Activated T-cell treated with anti-CD3 and anti-CD28 coated beads for 48 hours (primary cell): ENCODE measurements at regions not wholly inside any gene's neighbourhood (a gene's known extent, or its start where the extent isn't known, plus 50 kb on each side); places are given as distances from the start of the nearest gene placed in this dataset.

Source experiments
- DNase-seq: peaks from one replicate; pipeline ENCODE4 v3.0.0-alpha.2; 2020; ENCODE audit warnings: low read depth

DNA sequence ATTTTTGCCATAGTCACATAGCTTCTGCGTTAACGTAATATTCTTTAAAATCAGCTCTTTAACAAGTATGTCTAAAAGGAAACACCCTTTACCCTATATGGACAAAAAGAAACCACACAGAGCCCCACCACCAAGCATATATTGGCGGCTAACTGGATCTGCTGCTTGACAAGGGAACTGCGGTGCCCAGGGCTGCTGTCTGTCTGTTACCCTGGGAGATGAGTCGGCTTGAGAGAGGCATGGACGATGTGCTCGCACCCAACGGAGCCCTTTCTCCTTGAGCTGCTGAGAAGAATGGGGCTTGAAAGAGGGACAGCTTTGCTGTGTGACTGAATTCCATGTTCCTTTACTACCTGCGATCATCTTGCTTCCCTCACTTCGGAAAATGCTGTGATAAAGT, 158.6 kb upstream of the SHB start:
- no peak for DNase-seq

DNA sequence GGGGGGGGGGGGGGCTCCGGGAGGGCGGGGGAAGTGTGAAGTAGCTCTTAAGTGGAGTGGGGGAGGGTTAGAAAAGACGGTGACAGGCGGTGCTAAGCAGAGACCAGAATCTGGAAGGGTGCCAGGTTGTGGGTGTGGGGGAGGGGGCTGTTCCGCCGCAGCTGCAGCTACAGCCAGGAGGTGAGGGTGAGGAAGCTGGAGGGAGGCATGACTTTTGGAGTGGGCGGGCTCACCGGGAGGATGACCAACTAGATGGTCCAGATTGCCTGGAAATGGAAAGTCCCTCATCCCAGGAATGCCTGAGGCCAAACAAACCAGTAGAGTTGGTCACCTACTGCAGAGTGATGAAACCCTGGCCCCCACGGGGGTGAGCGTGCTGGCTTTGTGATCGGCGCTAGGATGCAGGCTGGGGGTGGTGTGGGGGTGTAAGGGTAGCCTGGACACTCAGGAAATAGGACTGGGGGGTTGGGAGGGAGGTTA, 158.1 kb upstream of the SHB start:
- DNase-seq, result peak; percentile 42

DNA sequence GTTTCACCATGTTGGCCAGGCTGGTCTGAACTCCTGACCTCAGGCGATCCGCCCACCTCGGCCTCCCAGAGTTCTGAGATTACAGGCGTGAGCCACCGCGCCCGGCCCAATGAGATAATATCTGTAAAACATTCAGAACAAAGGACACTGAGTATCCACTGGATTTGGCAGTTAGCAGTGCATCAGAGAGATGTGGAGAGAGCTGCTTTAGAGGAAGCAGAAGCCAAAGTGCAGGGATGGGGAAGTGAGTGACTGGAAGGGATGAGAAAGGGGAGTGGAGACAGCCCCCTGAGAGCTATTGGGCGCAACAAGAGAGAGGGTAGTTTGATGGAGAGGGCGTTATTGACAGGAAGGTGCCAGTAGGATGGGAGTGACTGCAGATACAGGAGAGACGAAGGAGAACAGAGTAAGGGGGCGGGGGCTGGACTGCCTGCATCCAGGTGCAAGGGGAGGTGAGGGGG, 157.5 kb upstream of the SHB start:
- no peak for DNase-seq

DNA sequence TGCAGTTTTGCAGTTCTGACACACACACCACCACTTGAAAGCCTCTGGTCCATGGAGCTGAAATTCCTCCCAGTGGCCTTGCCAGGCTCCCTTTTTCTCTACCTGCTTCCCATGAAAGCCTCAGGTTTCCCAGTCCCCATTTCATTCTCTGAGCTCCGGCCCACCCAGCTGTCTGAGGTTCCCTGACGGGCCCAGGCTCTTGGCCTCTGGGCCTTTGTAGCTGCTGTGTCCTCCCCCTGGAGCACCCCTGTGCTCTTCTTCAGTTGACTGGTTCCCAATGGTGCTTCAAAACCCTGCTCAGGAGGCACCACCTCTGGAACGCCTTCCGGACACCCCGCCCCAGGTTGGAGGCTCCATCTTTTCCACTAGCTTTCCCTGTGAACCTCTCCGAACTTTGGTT, 155.9 kb upstream of the SHB start:
- DNase-seq, result no peak

DNA sequence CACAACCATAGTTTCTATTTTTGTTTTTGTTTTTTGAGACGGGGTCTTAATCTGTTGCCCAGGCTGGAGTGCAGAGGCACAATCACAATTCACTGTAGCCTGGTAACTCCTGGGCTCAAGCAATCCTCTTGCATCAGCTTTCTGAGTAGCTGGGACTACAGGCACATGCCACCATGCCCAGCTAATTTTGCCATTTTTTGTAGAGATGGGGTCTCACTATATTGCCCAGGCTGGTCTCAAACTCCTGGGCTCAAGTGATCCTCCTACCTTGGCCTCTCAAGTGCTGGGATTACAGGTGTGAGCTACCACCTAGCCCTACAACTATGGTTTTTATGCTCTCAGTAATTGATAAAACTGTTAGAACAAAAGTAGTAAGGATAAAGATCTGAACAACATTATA, 147.5 kb upstream of the SHB start:
- DNase-seq, result no peak

DNA sequence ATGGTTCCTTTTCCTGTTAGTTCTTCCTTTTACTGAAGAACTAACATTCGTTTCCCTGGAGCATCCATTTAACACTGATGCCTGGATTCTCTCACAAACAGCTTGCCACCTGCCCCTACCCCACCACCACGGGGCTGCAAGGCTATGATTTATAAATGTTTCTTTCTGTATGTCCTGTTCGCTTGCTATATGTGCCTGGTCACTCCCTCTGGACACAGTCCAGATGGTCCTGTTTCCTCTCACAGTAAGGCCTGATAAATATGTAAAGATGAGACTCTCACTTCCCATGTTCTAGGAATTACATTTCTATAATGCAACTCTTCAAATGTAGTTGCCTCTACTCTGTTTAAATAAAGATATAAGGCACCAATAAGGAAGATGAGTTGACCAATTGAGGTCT, 146.4 kb upstream of the SHB start:
- DNase-seq, result no peak

DNA sequence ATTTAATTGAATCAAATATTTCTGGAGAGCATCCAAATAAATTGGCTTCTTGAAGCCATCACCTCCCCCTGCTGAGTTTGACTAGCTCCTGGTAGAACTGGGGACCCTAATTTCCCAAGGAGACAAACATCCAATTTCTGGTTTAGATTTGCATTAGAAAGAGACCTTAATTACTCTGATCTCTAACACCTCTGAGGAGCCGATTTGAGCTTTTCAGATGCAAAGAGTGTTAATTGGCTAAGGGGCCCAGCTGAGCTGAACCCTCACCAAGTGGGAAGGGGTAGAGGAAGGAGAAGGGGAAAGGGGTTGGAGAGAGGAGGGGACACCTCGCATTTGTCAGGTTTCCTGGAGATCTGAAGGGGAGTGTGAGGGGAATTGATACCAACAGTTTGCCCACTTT, 145.4 kb upstream of the SHB start:
- DNase-seq, result no peak

DNA sequence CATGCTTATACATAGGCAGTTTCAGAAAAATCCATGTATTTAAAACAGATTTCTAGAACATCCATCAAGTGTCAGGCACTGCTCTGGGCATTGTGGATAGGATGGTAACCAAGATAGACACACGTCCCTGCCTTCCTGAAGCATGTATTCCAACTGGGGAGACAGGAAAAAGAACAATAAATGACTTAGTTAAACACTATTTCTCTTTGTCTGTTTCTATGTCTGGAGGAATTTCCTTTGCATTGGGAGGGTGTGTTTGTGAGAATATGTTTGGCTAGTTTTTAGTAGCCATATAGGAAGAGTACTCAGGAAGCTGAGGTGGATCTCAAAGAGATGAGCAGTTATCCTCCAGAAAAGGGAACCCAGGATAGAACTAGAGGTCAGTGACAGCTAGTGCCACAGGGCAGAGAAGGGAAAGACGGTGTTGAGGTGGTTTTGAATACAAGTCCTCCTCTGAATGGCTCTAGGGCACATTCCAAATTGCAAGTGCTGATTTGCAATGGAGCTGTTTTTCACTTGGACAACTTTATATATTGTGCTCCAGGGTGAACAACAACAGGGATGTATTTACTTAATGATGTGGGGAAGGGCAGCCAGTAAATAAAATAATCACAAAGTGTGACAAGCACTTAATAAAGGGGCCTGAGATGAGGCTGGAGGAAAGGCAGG, 144.7 kb upstream of the SHB start:
- DNase-seq, result no peak

DNA sequence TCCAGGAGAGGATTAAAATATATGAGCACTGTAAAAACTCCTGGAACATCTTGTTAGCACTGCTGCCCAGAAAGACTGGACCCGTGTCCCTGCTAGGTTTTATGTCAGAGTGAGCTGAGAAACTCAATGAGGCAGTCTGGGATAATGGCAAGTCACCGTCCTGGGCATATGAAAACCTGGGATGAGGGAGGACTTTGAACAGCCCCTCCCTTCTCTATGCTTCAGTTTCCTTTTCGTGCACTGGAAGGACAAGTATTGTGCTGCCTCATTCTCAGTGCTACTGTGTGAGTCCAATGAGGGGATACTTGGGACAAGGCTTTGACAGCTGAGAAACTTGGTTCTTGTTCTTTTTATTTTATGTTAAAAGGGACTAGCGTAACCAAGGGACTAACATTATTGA, 143.0 kb upstream of the SHB start:
- DNase-seq, result no peak

DNA sequence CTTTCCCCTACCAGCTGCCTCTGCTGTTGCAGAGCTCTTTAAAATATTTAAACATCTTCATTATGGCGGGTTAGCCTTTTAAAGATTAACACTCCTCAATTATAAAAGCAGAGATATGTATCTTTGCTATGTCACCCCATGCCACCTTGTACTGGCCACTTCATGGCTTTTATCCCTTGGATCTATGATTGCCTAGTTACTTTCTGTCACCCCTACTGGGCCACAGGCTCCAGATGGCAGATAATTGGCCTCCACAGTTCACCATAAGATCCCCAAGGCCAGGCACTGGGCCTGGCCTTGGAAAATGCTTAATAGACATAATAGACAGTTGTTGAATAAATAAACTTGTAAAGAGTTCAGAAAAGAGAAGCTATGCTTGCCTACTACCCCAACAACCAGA, 142.0 kb upstream of the SHB start:
- no peak for DNase-seq

DNA sequence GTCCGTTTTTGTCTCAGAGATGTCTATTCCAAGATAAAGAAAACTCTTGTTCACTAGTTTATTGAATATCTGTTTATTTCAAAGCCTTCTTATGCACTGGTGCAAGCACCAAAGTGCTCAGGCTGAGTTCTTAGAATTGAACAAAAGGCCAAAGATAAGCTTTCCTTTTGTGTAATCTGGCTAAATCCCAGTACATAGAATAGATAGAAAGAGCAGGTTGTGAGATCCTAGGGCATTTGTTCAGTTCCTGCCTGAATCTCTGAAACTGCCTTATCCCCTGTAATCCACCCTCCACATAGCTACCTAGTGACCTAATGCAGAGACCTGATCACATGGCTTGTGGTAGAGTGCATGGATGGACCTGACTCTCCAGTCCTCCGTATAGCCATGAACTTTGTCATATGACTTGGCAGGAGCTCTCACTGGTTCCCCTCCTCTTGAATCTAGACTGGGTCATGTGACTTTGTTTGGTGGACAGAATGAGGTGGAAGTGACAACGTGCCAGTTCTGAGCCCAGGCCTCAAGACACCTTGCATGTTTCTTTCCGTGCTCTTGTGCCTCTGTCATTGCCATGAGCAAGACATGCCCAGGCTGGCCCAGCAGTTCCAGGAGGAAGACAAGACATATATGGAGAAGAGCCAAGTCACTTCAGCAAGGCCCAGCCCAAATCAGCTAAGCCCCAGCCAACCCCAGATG, 139.3 kb upstream of the SHB start:
- DNase-seq, result no peak

DNA sequence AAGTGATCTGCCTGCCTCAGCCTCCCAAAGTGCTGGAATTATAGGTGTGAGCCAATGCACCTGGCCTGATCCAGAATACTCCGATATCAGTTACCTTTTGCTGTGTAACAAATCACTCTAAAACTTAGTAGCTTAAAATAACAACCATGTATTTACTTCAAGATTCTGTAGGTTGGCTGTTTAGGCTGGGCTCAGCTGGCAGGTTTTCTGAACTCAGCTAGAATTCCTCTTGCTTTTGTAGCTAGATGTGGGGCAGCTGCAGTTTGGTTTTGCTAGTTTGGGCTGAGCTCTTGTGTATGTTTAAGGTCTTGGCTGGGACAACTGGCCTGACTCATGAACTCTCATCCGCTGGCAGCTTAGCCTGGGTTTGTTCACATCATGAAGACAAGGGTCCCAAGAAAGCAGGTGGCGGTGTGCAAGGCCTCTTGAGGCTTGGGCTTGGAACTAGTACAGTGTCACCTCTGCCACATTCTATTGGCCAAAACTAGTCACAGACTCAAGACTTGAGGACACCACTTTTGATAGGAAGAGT, 138.3 kb upstream of the SHB start:
- DNase-seq, result no peak

DNA sequence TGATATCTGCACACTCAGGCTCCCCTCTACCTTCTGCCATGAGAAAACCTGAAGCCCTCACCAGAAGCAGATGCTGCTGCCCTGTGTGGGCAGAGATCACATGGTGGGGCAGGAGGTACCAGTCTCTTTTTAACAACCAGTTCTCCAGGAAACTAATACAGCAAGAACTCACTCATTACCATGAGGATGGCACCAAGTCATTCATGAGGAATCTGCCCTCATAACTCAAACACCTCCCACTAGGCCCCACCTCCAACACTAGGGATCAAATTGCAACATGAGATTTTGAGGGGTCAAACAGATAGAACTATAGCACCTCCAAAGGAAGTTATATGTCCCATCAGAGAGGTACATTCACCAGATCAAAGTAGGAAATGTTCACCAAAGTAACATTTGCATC, 136.3 kb upstream of the SHB start:
- DNase-seq, result no peak

DNA sequence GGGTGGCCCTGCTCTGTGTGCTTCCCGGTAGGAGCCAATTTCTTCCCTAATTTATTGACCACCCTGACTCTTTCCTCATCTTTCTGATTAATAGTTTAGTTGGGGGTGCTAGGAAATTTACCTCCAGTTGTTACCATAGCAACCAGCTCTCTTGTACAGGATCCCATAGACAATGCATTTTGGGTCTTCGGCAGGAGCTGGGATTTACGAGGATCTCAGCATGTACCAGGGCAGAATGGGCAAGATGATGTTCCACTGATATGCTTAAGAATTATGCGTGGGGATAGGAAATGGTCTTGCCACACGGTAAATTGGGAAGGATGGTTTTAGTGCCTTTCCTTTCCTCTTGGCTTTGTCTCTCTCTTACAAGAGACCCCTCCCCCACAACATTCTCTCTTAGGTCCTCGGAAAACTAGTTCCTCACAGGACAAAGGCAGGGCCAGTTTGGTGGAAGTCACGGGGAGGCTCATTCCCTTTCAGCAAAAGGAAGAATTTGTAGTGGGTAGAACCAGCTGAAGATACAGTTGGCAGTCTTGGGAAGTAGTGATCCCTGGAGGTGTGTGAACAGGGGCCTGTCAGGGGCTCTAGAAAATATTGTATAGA, 133.4 kb upstream of the SHB start:
- no peak for DNase-seq

DNA sequence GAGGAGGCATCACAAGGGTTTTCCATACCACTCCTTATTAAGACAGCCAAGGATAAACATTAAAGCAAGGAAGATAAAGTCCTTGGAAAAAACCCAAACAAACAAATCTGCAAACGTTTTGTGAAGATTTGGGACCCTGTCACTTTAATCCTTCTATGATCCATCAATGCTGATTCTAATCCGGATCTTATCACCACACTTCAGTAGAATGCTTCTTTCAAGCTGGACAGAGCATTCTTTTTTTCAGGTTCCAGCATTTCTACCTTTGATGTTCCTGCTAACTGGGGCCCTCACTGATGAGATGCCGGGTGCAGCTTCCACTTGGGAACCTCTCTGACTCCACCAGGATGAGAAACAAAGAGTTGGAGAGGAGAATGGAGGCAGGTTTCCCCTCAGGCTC, 132.8 kb upstream of the SHB start:
- no peak for DNase-seq

DNA sequence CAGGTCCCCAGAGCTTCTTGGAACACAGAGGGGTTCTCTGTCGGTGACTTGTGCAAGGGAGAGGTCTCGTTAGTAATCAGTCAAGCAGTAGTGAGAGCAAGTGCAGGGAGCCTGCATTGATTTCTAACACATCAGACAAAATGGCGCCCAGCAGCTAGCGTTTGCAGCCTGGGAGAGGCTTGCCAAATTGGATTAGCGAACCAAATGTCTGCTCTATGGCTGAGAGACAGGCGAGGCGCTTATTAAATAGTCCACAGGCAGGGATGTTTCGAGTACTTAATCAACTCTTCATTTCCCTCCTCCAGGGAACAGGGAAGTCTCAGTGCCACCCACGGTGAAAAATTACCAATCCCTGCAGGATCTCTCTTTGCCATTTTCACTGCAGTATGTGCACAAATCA, 131.4 kb upstream of the SHB start:
- DNase-seq, result no peak

DNA sequence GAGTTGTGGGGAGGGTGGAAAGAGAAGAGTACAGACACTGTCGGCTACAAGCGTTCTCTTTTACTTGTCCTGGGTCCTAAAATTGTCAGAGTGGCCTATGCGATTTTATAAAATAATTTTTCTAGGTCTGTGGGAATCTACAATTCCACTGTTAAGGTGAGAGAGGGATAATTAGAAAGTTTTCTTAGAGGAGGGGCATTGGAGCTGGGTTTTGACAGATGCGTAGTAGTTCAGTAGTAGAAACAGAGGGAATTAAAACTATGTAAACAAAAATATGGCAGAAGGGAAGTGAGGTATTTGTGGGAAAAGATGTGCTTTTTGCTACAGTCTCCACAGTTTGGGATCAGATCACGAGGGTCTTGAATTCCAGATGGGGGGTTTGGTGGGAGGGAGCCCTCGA, 129.1 kb upstream of the SHB start:
- DNase-seq, result no peak

DNA sequence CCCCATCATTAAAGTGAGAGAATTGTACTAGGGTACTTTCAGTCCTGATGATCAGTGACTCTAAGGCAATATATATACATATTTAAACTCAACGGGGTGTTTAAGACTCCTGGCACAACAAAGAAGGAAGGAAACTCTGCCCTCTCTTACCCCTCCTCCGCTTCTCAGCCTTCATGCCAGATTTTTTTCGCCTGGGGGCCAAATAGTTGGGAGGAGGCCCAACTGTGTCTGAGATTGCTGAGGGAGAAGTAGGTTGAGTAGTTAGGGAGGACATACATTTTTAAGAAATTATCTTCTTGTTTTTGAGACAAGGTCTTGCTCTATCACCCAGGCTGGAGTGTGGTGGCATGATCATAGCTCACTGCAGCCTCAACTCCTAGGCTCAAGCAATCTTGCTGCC, 127.7 kb upstream of the SHB start:
- no peak for DNase-seq

DNA sequence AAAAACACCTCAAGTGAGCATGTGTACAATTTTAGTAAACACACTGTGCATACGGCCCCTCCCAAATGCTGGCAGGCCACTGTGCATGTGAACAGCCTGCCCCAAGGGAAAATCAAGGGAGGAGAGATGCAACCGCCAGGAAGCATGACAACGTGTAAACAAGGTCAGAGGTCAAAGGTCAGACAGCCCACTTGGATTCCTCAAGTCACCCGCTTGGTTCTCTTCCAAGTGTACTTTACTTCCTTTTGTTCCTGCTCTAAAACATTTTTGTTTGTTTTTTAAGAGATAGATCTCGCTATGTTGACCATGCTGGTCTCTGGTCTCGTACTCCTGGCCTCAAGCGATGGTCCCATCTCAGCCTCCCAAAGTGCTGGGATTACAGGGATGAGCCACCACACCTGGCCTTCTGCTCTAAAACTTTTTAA, 126.7 kb upstream of the SHB start:
- DNase-seq, result no peak

DNA sequence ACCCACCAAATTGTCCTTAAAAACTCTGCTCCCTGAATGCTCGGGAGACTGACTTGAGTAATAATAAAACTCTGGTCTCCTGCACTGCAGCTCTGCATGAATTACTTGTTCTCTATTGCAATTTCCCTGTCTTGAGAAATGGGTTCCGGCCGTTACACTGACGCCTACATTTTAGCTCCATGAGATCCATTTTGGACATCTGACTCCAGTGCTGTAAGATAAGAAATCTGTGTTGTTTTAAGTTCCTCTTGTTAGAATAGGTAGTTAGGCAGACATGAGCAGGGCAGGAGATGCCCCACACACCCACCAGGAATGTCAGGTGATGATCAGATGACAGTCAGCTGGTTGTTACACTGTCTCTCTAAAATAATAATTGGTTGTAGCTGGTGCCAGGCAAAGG, 125.8 kb upstream of the SHB start:
- DNase-seq, result no peak

DNA sequence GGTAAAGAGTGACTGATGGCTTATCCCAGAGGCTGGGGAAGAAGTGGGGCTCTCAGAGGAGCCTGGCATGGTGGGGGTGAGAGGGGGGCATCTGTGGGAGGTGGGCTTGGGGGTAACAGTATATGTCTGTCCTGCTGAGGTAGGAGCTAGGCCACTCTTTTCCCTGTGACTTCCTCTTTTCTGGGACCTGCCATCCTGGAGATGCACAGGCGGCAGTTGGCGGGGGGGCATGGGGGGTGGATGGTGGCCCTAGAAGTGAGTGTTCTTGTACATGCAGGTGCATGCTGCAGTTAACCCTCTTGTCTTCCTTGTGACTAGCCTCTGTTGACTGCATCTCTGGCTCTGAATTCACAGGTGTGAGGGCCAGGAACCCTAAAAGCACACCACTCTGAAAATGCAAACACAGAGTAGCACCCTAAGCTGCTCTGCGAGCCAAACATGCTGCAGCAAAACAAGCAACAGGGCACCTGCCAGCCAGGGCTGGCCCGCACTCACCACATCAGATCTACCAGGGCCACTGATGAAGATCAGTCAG, 123.8 kb upstream of the SHB start:
- DNase-seq, result no peak

DNA sequence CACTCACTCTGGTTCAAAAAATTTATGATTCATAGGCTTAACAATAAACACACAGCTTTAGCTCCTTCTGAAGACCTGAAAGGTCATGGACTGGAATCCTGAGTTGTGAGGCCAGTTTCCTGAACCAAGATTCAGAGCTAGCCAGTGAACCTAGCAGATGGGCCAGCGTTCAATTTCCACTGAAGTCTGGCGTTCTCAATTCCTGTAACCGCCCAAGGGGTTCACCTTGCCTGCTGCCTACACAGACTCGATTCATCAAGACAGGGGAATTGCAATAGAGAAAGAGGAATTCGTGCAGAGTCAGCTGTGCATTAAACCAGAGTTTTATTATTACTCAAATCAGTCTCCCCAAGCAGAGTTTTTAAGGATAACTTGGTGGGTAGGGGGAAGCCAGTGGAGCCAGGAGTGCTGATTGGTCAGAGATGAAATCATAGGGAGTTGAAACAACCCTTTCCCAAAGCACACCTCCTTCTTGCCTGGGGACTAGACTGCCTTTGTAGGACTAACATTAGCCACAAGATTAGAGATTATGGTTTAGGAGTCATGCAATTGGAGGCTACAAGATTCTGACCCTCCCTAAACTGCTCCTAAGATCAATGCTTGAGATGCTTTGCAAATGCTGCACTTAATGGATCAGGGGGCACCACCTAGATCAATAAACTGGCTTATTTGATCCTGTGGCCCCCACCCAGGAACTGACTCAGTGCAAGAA, 117.5 kb upstream of the SHB start:
- DNase-seq, result no peak
